ENCODE measurements at regions not wholly inside any gene's neighbourhood (a gene's known extent, or its start where the extent isn't known, plus 50 kb on each side); places are given as distances from the start of the nearest gene placed in this dataset.

DNA sequence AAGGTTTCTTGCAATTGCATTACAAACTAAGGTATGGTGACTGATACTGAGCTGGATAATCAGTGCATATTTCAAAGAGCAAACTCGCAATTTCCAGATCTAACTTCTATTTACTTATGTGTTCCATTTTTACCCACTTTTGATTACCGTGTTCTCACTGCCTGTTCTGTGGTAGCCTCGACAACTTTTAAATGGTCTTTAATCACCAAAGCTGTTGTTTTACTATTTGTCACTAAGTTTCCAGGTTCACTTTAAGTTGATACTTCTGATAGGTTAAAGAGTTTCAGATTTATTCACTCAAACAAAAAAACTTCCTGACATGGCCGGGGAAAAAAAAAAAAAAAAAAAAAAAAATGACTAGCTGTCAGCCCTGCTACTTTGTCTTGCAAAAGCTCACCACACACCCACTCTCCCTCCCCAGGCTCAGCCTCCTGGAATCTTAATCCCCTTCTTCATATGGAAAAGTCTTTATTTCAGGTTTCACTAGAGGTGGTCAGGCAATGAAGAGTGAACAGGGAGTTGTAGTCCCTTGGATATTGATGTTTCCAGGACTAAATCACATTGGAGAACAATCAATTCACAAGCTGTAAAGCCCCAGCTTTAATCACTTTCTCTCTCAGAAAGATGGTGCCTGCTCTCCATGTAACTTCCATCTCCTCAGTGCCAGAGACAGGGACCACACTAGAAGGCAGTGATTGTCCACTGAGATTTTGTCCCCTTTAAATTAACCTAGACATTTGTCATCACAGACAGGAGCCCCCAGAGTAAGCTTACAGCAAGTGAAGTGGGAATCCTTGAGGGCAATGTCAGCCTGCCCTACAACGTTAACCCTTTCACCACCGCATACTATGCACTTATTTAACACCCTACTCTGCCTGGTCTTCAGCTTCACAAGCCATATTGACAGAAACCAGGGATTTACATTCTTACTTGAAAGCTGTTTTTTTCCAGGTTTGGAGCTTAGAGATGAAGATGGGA lies 749.1 kb upstream of the SORCS1 start:
- H3K4me3 Mint-ChIP-seq = no peak overlapping the region
- no peaks in the 10 kb centered on the region for H3K36me3 Mint-ChIP-seq
- no peak for DNase-seq
- H3K27me3 Mint-ChIP-seq = peaks cover 35% of the 10 kb centered on the region
- H3K9me3 Mint-ChIP-seq = no peaks in the 10 kb centered on the region
- H3K27ac Mint-ChIP-seq = no peak overlapping the region
- no peaks in the 10 kb centered on the region for H3K4me1 Mint-ChIP-seq

DNA sequence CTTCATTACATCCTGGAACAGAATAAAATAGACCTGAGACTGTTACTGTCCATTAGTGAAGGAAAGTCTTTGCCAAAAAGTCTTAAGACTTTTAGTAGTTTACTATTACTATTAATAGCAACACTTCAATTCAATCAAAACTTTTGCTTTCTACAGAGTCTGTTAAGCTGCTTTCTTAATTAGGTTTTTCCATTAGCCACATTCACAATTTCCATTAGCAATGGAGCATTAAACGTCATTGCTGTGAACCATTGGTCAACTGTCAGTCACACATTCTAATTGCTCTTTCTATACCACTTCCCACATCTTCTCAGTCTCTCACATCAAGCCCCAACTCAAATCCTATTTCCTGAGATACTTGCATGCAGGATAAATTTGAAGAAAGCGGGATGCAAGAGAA lies 736.6 kb upstream of the SORCS1 start:
- no peaks in the 10 kb centered on the region for H3K36me3 Mint-ChIP-seq
- H3K4me3 Mint-ChIP-seq = no peak overlapping the region
- no peaks in the 10 kb centered on the region for H3K9me3 Mint-ChIP-seq

DNA sequence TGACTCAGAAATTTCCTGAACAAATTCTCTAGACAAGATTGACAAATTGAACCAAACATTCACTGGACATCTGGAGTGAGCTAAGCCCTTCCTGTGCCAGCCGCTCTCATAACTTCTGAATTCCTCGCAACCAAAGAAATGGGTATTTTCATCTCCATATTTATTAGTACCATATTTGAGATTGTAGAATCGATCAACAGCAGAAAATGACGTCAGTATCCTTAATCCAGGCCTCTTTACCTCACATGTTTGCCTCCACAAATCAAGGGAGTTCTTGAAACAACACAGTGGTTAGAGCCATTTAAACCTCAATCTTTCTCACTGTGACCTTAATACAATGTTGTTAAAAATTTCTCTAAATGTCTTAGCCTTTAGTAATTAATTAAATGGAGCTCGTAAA lies 735.6 kb upstream of the SORCS1 start:
- DNase-seq = no peak
- Mint-ChIP-seq H3K4me1 (no peaks in the 10 kb centered on the region), H3K27me3 (no peaks in the 10 kb centered on the region), H3K36me3 (no peaks in the 10 kb centered on the region), H3K4me3 (no peak overlapping the region), H3K27ac (no peak overlapping the region), H3K9me3 (no peaks in the 10 kb centered on the region)

More for the DNA sequence above, 736.6 kb upstream of the SORCS1 start:
- Mint-ChIP-seq H3K4me1 (no peaks in the 10 kb centered on the region), H3K27ac (no peak overlapping the region), H3K27me3 (no peaks in the 10 kb centered on the region)
- no peak for DNase-seq

DNA sequence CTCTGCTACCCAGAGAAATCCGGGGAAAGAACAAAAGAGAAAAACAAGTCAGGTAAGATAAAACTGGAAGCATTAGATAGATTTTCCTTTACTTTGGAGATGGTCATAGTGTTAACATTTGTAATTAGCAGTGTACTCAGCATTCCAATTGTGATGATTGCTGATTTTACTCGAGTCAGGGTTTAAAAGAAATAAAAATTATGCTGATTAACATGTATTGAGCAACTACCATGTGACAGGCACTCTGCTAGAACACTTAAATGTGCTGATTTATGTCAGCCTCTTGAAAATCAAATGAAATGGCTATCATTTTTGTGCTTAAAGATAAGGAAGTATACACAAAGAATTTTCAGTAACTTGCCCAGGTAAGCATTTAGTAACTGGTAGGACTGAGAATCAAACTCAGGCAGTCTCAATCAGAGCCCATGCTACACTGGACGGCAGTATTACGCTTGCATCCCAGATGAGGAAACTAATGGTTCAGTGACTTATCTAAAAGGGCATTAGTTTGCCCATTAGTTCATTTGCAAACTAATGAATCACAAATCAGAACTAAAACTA lies 735.1 kb upstream of the SORCS1 start:
- H3K4me1 Mint-ChIP-seq = no peaks in the 10 kb centered on the region
- no peak for DNase-seq
- no peak overlapping the region for H3K27ac Mint-ChIP-seq
- H3K27me3 Mint-ChIP-seq = no peaks in the 10 kb centered on the region
- no peaks in the 10 kb centered on the region for H3K36me3 Mint-ChIP-seq
- no peak overlapping the region for H3K4me3 Mint-ChIP-seq
- no peaks in the 10 kb centered on the region for H3K9me3 Mint-ChIP-seq

DNA sequence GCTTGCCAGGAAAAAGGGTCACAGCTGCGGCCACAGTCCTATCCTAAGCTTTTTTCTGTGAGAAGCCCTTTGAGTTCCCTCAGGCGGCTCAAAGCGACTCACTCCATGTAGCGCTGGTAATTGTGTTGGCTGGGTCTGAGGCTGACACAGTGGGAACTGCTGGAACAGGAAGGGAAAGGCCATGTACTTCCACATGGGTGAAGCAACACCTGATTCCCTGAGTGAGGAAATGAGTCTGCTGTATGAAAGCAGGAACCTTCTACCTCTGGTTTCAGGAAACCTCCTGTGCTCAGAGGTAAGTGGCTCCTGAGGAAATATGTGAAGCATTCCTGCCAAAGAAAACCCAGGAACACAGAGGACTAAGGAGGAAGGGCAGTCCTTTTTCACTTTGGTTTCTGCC lies 734.6 kb upstream of the SORCS1 start:
- Mint-ChIP-seq H3K36me3 (no peaks in the 10 kb centered on the region), H3K9me3 (no peaks in the 10 kb centered on the region), H3K4me3 (no peak overlapping the region), H3K4me1 (no peaks in the 10 kb centered on the region), H3K27me3 (no peaks in the 10 kb centered on the region), H3K27ac (no peak overlapping the region)
- DNase-seq = no peak

DNA sequence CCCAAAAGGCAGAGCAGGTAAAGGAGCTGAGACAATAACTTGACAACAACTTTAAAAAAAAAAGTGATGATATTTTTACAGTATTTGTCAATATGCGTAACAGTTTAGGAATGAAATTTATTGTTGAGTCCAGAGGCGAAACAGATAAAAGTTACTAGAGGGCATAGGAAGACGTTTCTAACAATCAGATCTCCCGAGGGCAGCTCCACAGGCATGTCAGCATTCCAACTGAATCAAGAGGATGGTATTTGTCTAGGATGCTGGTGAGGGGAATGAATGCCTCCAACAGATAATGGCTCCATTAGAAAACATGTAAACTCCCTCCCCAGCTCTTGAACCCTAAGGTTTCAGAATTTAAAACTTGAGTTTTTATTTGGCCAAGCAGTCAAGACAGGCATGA lies 733.9 kb upstream of the SORCS1 start:
- H3K9me3 Mint-ChIP-seq = no peaks in the 10 kb centered on the region
- DNase-seq = no peak
- H3K27me3 Mint-ChIP-seq = no peaks in the 10 kb centered on the region
- H3K4me1 Mint-ChIP-seq = no peaks in the 10 kb centered on the region
- H3K36me3 Mint-ChIP-seq = no peaks in the 10 kb centered on the region
- no peak overlapping the region for H3K27ac Mint-ChIP-seq
- no peak overlapping the region for H3K4me3 Mint-ChIP-seq

DNA sequence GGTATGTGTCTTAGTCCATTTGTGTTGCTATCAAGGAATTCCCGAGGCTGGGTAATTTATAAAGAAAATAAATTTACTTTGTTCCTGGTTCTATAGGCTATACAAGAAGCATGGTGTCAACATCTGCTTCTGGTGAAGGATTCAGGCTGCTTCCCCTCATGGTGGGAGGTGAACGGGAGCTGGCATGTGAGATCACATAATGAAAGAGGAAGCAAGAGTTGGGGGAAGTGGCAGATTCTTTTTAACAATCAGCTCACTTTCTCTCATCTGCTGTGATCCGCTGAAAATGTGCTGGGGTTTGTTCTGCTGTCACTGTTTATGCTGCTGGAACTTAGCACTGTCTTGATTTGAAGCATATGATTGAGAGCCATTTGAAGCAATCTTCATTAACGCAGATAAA lies 730.0 kb upstream of the SORCS1 start:
- H3K9me3 Mint-ChIP-seq = peaks cover 4% of the 10 kb centered on the region
- H3K36me3 Mint-ChIP-seq = no peaks in the 10 kb centered on the region

DNA sequence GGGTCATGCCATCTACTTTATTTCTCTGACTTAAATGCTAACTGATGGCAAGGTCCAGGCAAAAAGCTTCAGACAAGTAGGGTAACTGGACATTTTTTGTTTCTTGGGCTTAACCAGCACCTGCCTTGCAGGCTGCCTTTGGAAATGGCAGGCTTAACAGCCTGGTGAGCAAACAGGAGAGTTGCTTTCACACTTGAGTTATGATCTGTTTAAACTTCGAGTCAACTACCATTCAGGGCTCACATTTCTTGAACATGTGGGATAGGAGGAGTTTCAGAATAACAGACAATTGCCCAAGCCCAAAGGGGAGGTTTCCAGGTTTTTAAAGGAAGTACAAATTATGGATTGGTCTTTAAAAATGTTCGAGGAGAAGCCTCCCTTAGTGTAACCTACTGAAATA lies 724.6 kb upstream of the SORCS1 start:
- Mint-ChIP-seq H3K27ac (no peak overlapping the region), H3K9me3 (peaks cover 8% of the 10 kb centered on the region), H3K4me1 (no peaks in the 10 kb centered on the region), H3K36me3 (no peaks in the 10 kb centered on the region), H3K27me3 (no peaks in the 10 kb centered on the region), H3K4me3 (no peak overlapping the region)
- DNase-seq = no peak

More for the DNA sequence above, 730.0 kb upstream of the SORCS1 start:
- H3K4me1 Mint-ChIP-seq = no peaks in the 10 kb centered on the region
- H3K27me3 Mint-ChIP-seq = no peaks in the 10 kb centered on the region
- no peak for DNase-seq
- no peak overlapping the region for H3K4me3 Mint-ChIP-seq
- H3K27ac Mint-ChIP-seq = no peak overlapping the region

DNA sequence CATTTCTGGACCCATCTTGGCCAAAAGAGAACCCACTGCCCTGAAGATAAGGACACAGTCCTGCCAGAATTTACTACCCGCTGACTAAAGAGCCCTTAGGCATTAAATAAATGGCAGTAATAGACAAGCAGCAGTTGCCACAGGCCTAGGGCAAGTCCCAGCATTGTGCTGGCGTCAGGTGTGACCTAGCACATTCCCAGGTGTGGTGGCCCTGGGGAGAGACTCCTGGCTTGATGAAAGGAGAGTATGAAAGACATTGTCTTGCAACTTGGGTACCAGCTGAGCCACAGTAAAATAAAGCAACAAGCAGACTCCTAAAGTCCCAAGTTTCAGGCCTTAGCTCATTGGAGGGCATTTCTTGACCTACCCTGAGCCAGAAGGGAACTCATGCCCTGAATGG lies 715.7 kb upstream of the SORCS1 start:
- Mint-ChIP-seq H3K9me3 (peaks cover 15% of the 10 kb centered on the region), H3K27ac (no peak overlapping the region), H3K36me3 (no peaks in the 10 kb centered on the region), H3K4me3 (no peak overlapping the region), H3K4me1 (no peaks in the 10 kb centered on the region), H3K27me3 (no peaks in the 10 kb centered on the region)
- DNase-seq = no peak

DNA sequence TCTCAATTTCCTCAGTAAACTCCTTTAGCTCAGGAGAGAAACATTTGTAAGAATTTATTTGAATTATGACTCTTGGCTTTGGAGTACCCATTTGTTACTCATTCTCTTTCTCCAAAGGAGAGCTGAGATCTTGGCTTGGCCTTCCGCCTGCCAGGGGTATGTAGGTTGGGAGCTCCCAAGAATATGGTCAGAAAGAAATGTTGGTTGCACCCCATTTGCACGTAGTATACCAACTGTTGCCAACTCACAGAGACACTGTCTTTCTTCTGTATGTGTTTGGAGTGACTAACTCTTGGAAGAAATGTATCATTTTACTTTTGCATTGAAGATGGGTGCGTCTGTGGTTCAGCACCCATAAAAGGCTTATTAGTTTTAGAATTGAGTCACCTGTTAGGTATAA lies 708.5 kb upstream of the SORCS1 start:
- no peak for DNase-seq
- H3K4me3 Mint-ChIP-seq = no peak overlapping the region
- H3K27me3 Mint-ChIP-seq = no peaks in the 10 kb centered on the region
- H3K4me1 Mint-ChIP-seq = no peaks in the 10 kb centered on the region
- H3K27ac Mint-ChIP-seq = no peak overlapping the region
- H3K36me3 Mint-ChIP-seq = no peaks in the 10 kb centered on the region
- H3K9me3 Mint-ChIP-seq = peaks cover 1% of the 10 kb centered on the region

DNA sequence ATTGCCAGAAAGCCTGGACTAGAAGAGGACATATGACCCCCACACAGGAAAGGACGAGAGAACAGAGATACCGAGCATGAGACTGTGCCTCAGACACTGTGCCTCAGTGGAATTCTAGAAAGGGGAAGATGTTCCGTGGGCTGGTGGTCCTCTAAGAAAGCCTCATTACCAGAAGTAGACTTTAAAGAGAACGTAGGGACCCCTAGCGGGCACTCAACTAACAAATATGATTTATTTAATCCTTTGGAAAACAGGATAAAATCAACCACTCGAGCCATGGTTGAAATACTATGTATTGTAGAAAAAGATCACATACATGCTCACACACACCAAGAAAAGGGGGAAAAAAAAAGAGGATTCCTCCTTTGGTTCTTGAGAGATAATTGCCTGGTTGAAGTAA lies 701.2 kb upstream of the SORCS1 start:
- DNase-seq = no peak
- Mint-ChIP-seq H3K36me3 (no peaks in the 10 kb centered on the region), H3K4me3 (no peak overlapping the region), H3K27ac (no peak overlapping the region), H3K4me1 (no peaks in the 10 kb centered on the region), H3K9me3 (peaks cover 2% of the 10 kb centered on the region), H3K27me3 (no peaks in the 10 kb centered on the region)

DNA sequence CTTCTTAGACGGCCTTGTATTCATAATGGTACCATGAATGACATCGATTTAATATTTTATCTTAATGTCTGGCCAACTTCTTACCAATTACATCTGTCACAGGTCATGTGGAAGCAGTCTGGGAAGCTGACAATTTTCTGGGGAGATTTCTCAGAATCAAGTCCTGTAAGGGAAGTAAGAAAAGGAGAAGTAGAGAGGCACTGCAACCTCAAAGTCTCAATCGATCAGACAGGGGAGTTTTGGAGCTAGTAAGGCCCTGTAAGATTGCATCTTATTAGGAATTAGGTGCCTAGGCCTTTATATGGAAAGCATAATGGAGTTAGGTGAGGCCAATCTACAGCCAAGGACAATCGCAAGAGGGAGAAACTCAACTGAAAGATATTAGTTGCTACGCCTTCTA lies 694.6 kb upstream of the SORCS1 start:
- no peak for DNase-seq
- Mint-ChIP-seq H3K9me3 (no peaks in the 10 kb centered on the region), H3K4me3 (no peak overlapping the region), H3K27ac (no peak overlapping the region), H3K27me3 (no peaks in the 10 kb centered on the region), H3K36me3 (no peaks in the 10 kb centered on the region), H3K4me1 (no peaks in the 10 kb centered on the region)

DNA sequence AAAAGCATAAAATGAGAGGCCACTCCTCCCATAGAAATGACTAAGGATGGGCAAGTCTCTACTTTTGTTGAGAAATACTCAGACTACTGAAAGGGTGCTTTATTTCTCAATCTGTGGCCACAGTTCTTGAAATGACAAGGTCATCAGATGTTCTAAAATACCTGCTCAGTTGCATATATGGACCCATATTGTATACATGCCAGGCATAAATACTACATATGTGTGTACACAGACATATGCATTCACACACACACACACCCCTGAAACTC lies 691.5 kb upstream of the SORCS1 start:
- H3K27me3 Mint-ChIP-seq = no peaks in the 10 kb centered on the region

DNA sequence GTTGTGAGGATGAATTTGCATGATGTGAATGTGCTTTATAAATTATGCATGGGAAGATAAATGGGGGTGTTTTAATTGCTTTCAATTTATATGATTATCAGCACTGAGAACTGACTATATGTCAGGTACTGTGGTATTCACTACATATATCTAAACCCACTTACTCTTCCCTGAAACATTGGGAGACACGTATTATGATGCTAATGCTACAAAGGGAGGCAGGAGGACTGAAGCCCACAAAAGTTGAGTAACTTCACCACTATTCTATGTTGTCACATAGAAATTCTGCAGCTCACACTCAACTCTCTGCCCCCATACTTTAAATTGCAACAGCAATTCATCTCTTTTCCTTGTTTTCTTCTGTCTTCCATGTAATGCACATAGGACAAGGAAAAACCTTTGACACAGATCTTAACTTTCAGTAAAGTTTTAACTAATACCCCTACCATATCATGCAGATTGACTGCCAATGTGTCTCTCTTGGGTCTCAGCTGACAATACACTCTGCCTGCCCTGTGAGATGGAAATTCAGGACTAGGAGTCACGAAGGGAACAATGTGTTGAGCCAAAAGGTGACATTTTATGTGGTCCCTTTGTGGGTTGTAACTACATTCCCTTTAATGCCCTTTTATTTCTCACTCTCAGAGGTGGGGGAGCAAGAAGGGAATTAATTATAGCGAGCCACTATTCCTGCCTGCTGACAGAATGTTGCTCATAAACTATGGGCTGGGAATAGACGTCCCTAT lies 691.0 kb upstream of the SORCS1 start:
- DNase-seq = no peak
- Mint-ChIP-seq H3K4me3 (no peak overlapping the region), H3K36me3 (no peaks in the 10 kb centered on the region), H3K9me3 (peaks cover 7% of the 10 kb centered on the region), H3K27me3 (no peaks in the 10 kb centered on the region), H3K4me1 (no peaks in the 10 kb centered on the region), H3K27ac (no peak overlapping the region)

More for the DNA sequence above, 691.5 kb upstream of the SORCS1 start:
- DNase-seq = no peak
- no peaks in the 10 kb centered on the region for H3K36me3 Mint-ChIP-seq
- peaks cover 4% of the 10 kb centered on the region for H3K9me3 Mint-ChIP-seq
- no peak overlapping the region for H3K27ac Mint-ChIP-seq
- no peaks in the 10 kb centered on the region for H3K4me1 Mint-ChIP-seq
- no peak overlapping the region for H3K4me3 Mint-ChIP-seq

DNA sequence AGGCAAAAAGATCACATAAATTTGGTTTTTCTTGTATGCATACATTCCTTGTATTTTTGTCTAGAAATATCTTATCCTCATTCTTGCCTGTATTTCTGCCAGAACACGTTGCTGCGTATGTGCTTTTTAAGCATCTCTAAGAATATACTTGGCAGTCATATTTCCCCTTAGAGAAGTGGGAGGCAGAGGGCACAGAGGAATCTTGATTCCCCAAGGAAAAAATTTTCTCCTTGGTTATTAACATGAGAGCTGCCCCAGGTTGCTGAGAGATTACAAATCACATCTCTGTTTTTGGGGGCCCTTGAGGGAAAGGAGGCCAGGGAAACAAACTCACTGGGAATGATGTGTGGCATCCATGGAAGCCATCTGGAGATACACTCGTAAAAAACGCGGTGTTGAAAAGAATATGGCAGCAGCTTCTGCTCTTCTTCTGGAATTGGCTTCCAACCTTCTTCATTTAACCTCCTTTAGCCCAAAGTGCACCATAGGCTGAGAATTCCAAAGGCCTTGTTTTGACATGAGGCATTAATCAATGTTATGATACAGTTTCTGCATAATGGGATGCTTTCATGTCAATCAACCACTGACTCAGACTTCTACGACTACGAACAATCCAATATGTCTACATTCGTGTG lies 684.3 kb upstream of the SORCS1 start:
- H3K27me3 Mint-ChIP-seq = no peaks in the 10 kb centered on the region
- H3K36me3 Mint-ChIP-seq = no peaks in the 10 kb centered on the region
- H3K27ac Mint-ChIP-seq = no peak overlapping the region
- DNase-seq = no peak
- H3K9me3 Mint-ChIP-seq = peaks cover 13% of the 10 kb centered on the region
- H3K4me3 Mint-ChIP-seq = no peak overlapping the region
- H3K4me1 Mint-ChIP-seq = no peaks in the 10 kb centered on the region

Data from activated naive CD8-positive, alpha-beta T cell treated with anti-CD3 and anti-CD28 coated beads for 36 hours (primary cell).